Body of pancreas (tissue), 4 donors: ENCODE measurements at regions not wholly inside any gene's neighbourhood (a gene's known extent, or its start where the extent isn't known, plus 50 kb on each side); places are given as distances from the start of the nearest gene placed in this dataset.

ENCODE experiments used
- ATAC-seq: fragments of 150-250 bp; one replicate; pipeline ENCODE4 v1.9.1; 2016
- DNase-seq, 4 donors: peaks; one replicate each; pipeline ENCODE4 v3.0.0-alpha.2; 2019
- H3K27ac ChIP-seq, 4 donors: fragments of 200-600 bp; sonication (generic); 1 replicate in 3 of 4; 2 replicates in 1 of 4; pipeline versions ENCODE4 v1.5.1 to v1.6.1; 2016 to 2019; ENCODE audit warnings: mild to moderate bottlenecking in 1 of 4, mixed read lengths in 1 of 4, moderate library complexity in 1 of 4
- H3K27me3 ChIP-seq, 2 donors: fragments of 200-600 bp; sonication (generic); one replicate each; pipeline ENCODE4 v1.6.0; 2016; ENCODE audit warnings: mild to moderate bottlenecking in 1 of 2
- H3K36me3 ChIP-seq, 2 donors: fragments of 200-600 bp; sonication (generic); replicated peaks in 1 of 2; 2 replicates each; pipeline ENCODE4 v1.5.1; 2016; ENCODE audit warnings: low read depth in 2 of 2; ENCODE audit not compliant: insufficient read depth in 1 of 2
- H3K4me1 ChIP-seq: fragments of 200-600 bp; sonication (generic); one replicate; pipeline ENCODE4 v1.6.0; 2016
- H3K4me3 ChIP-seq, 2 donors: fragments of 200-600 bp; sonication (generic); 1 replicate in 1 of 2; 2 replicates in 1 of 2; pipeline ENCODE4 v1.5.1; 2016 to 2019
- H3K9me3 ChIP-seq, 3 donors: fragments of 200-600 bp; sonication (generic); 1 replicate in 2 of 3; 2 replicates in 1 of 3; pipeline ENCODE4 v1.5.1; 2016
- CTCF ChIP-seq, 7 experiments: fragments of 450-650 bp in 4 of 7; fragments of 200-600 bp in 3 of 7; sonication (generic) in 3 of 7; IDR thresholded peaks; one replicate each; pipeline ENCODE4 v1.5.1; 2016 to 2019; ENCODE audit warnings: antibody characterized with exemption in 7 of 7
- POLR2A ChIP-seq, 3 donors: fragments of 450-650 bp; IDR thresholded peaks; one replicate each; pipeline ENCODE4 v1.6.1; 2016; ENCODE audit warnings: antibody characterized with exemption in 3 of 3, mild to moderate bottlenecking in 2 of 3
- WGBS, 2 donors: methylation state at CpG; one replicate each; pipeline ENCODE4 v1.1.5; 2017; 5-methylcytosine and 5-hydroxymethylcytosine counted together
- intact Hi-C: fragments of 100-400 bp; cut with DNase I; formaldehyde crosslinking; loops from one replicate; pipeline ENCODE4 v1.15.1; 2023

GRCh38 chr6:93785694-93786030 lies 366.3 kb upstream of the EPHA7 start:
- Histone ChIP-seq H3K27ac (no peak overlapping the region), H3K4me3 (no peak overlapping the region), H3K4me1 (no peaks in the 10 kb centered on the region), H3K27me3 (no peaks in the 10 kb centered on the region), H3K36me3 (no peaks in the 10 kb centered on the region), H3K9me3 (no peaks in the 10 kb centered on the region)
- intact Hi-C loops: no loop called here
- DNase-seq (no peak), ATAC-seq (no peak)
- TF ChIP-seq CTCF (IDR thresholded peaks at IDR 0.05) (no peak), POLR2A (IDR thresholded peaks at IDR 0.05) (no peak)
- 81 to 82% methylated on average over 3 of the region's 3 CpGs for WGBS, 2 donors

- WGBS, 2 donors: 52 to 63% methylated on average over 8 of the region's 8 CpGs
- DNase-seq: peak in 1 of 4 donors; percentile 12
- TF ChIP-seq CTCF (IDR thresholded peaks at IDR 0.05) (no peak), POLR2A (IDR thresholded peaks at IDR 0.05) (no peak)
- intact Hi-C loops: no loop called here
- ATAC-seq: no peak
- Histone ChIP-seq H3K4me1 (no peaks in the 10 kb centered on the region), H3K36me3 (no peaks in the 10 kb centered on the region), H3K4me3 (no peak overlapping the region), H3K27me3 (no peaks in the 10 kb centered on the region), H3K27ac (no peak overlapping the region), H3K9me3 (no peaks in the 10 kb centered on the region)
Observed at GRCh38 chr6:93784794-93785693, 365.7 kb upstream of the EPHA7 start.

- intact Hi-C loops: no loop called here
- H3K27ac ChIP-seq: no peak overlapping the region
- no peaks in the 10 kb centered on the region for H3K9me3 ChIP-seq
- no peak for TF ChIP-seq CTCF (IDR thresholded peaks at IDR 0.05)
- no peak for TF ChIP-seq POLR2A (IDR thresholded peaks at IDR 0.05)
- H3K4me1 ChIP-seq: no peaks in the 10 kb centered on the region
- H3K27me3 ChIP-seq: no peaks in the 10 kb centered on the region
- no peak overlapping the region for H3K4me3 ChIP-seq
- ATAC-seq: no peak
- no peaks in the 10 kb centered on the region for H3K36me3 ChIP-seq
- no peak for DNase-seq
- 33 to 39% methylated on average over 12 of the region's 12 CpGs for WGBS, 2 donors
Observed at GRCh38 chr6:93779086-93779841, 359.9 kb upstream of the EPHA7 start.

- no peaks in the 10 kb centered on the region for H3K27me3 ChIP-seq
- H3K4me3 ChIP-seq: no peak overlapping the region
- H3K36me3 ChIP-seq: no peaks in the 10 kb centered on the region
- no peak for DNase-seq
- intact Hi-C loops: no loop called here
- ATAC-seq: no peak
- H3K9me3 ChIP-seq: no peaks in the 10 kb centered on the region
- 86 to 96% methylated on average over 2 of the region's 2 CpGs for WGBS, 2 donors
- TF ChIP-seq CTCF (IDR thresholded peaks at IDR 0.05): no peak
- TF ChIP-seq POLR2A (IDR thresholded peaks at IDR 0.05): no peak
- H3K27ac ChIP-seq: no peak overlapping the region
- H3K4me1 ChIP-seq: no peaks in the 10 kb centered on the region
Observed at GRCh38 chr6:93759190-93759589, 339.8 kb upstream of the EPHA7 start.
